ENCODE measurements at regions not wholly inside any gene's neighbourhood (a gene's known extent, or its start where the extent isn't known, plus 50 kb on each side); places are given as distances from the start of the nearest gene placed in this dataset.

- TF ChIP-seq, protein P1, sequence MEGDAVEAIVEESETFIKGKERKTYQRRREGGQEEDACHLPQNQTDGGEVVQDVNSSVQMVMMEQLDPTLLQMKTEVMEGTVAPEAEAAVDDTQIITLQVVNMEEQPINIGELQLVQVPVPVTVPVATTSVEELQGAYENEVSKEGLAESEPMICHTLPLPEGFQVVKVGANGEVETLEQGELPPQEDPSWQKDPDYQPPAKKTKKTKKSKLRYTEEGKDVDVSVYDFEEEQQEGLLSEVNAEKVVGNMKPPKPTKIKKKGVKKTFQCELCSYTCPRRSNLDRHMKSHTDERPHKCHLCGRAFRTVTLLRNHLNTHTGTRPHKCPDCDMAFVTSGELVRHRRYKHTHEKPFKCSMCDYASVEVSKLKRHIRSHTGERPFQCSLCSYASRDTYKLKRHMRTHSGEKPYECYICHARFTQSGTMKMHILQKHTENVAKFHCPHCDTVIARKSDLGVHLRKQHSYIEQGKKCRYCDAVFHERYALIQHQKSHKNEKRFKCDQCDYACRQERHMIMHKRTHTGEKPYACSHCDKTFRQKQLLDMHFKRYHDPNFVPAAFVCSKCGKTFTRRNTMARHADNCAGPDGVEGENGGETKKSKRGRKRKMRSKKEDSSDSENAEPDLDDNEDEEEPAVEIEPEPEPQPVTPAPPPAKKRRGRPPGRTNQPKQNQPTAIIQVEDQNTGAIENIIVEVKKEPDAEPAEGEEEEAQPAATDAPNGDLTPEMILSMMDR (IDR thresholded peaks at IDR 0.05): no peak
- no peak for TF ChIP-seq POLR2A (IDR thresholded peaks at IDR 0.05)
Observed at GRCh38 chr5:109964136-109964535, 274.4 kb downstream of the MAN2A1 start.

Data from testis (tissue), 2 donors.